C4-2B (cell line): ENCODE measurements at regions not wholly inside any gene's neighbourhood (a gene's known extent, or its start where the extent isn't known, plus 50 kb on each side); places are given as distances from the start of the nearest gene placed in this dataset.

Source experiments
- CTCF ChIP-seq: fragments of 450-650 bp; conservative IDR thresholded peaks from 2 replicates; pipeline ENCODE4 v1.5.1; 2017; ENCODE audit warnings: mild to moderate bottlenecking
- ZFX ChIP-seq: fragments of 450-650 bp; IDR thresholded peaks from 2 replicates; pipeline ENCODE4 v1.6.1; 2017

DNA sequence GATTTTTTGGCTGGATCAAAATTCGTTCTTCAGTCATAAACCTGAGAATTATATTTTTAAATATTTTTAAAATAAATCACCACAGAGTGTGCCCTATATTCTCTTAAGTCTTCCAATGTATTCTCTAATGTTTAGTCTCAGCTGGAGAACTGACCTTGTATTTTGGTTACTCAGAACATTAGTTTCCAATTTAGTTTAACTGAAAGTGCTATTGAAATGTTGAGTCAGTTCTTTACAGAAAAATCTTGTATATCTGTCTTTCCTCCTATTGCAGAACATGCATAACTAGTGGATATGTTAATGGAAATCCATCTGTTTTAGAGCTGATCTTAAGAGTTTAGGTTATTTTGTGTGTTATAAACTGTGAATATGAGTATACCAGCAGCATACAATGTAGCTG is 422.7 kb upstream of the IGFBP3 start:
- no peak for TF ChIP-seq CTCF
- TF ChIP-seq ZFX, result no peak
